HepG2 (cell line): ENCODE measurements at regions not wholly inside any gene's neighbourhood (a gene's known extent, or its start where the extent isn't known, plus 50 kb on each side); places are given as distances from the start of the nearest gene placed in this dataset.

Source experiments
- ATAC-seq: fragments of 200-7000 bp; cut with Tn5 transposase; 3 replicates; pipeline ENCODE4 v1.9.1; 2020; ENCODE audit warnings: mild to moderate bottlenecking, moderate library complexity
- BruUV-seq: library from RNA; stranded (reverse); fragments of 400-500 nt; replicated peaks from 2 replicates; lab custom pipeline; 2021; lab: Mats Ljungman, UMichigan
- CTCF ChIA-PET: fragments of 300-600 bp; formaldehyde crosslinking; extraction: SDS; loops from one replicate; lab custom pipeline; 2021; ENCODE audit warnings: low total read pairs, inconsistent platforms, low intra/inter-chr PET ratio; lab: Yijun Ruan, JAX
- POLR2A ChIA-PET: fragments of 350-600 bp; sonication (Branson Sonifier 250); formaldehyde crosslinking; loops from one replicate; lab custom pipeline; 2020; ENCODE audit warnings: antibody characterized with exemption, inconsistent platforms; lab: Yijun Ruan, JAX
- DNase-seq: peaks from one replicate; pipeline ENCODE4 v3.0.0-alpha.2; 2015; ENCODE audit warnings: low spot score
- FAIRE-seq: peaks from 3 replicates; lab custom pipeline; 2011; peaks lifted over from hg19 to GRCh38; lab: Jason Lieb, UNC
- H2AFZ ChIP-seq: one replicate; pipeline ENCODE4 v1.6.1; 2011; ENCODE audit warnings: low read length, inconsistent platforms
- H3K27ac ChIP-seq: fragments of 300-600 bp; 3 replicates; pipeline ENCODE4 v1.8.0; 2011; ENCODE audit warnings: mixed run types, mild to moderate bottlenecking, mixed read lengths, low read length, inconsistent platforms; ENCODE audit not compliant: insufficient read depth; ENCODE audit errors: extremely low read length
- H3K27me3 ChIP-seq, 2 experiments: fragments of 200-600 bp in 1 of 2; 2 replicates in 1 of 2; 3 replicates in 1 of 2; pipeline versions ENCODE4 v1.6.0 to v1.8.0; 2011; ENCODE audit warnings: low read length in 2 of 2, mild to moderate bottlenecking in 2 of 2, moderate library complexity in 2 of 2, inconsistent platforms in 1 of 2; ENCODE audit not compliant: insufficient read depth in 2 of 2, control insufficient read depth in 1 of 2
- H3K36me3 ChIP-seq, 2 experiments: fragments of 200-600 bp in 1 of 2; replicated peaks in 1 of 2; 2 replicates in 1 of 2; 3 replicates in 1 of 2; pipeline versions ENCODE4 v1.5.1 to v1.8.0; 2011; ENCODE audit warnings: low read length in 2 of 2, inconsistent platforms in 1 of 2; ENCODE audit not compliant: insufficient read depth in 2 of 2, control insufficient read depth in 1 of 2
- H3K4me1 ChIP-seq: 2 replicates; pipeline ENCODE4 v1.5.1; 2012; ENCODE audit warnings: low read length, inconsistent platforms; ENCODE audit not compliant: insufficient read depth
- H3K4me2 ChIP-seq: 2 replicates; pipeline ENCODE4 v1.6.0; 2011; ENCODE audit warnings: low read depth, low read length, inconsistent platforms
- H3K4me3 ChIP-seq, 3 experiments: fragments of 200-600 bp in 1 of 3; sonication (generic), shearing (Covaris generic) in 1 of 3; replicated peaks in 1 of 3; 2 replicates each; pipeline ENCODE4 v1.5.1; 2011 to 2016; ENCODE audit warnings: low read length in 3 of 3, inconsistent platforms in 2 of 3, low read depth in 2 of 3, mild to moderate bottlenecking in 2 of 3, control low read depth in 1 of 3, mixed read lengths in 1 of 3; ENCODE audit not compliant: insufficient read depth in 1 of 3
- H3K79me2 ChIP-seq: one replicate; pipeline ENCODE4 v1.6.1; 2011; ENCODE audit warnings: low read length, inconsistent platforms; ENCODE audit not compliant: insufficient read depth
- H3K9ac ChIP-seq: 2 replicates; pipeline ENCODE4 v1.6.0; 2011; ENCODE audit warnings: mild to moderate bottlenecking, low read depth, low read length, inconsistent platforms; ENCODE audit not compliant: insufficient read depth
- H3K9me3 ChIP-seq: 2 replicates; pipeline ENCODE4 v1.5.1; 2012; ENCODE audit warnings: mild to moderate bottlenecking, low read length
- H4K20me1 ChIP-seq: 2 replicates; pipeline ENCODE4 v1.6.0; 2011; ENCODE audit warnings: inconsistent platforms, mild to moderate bottlenecking, low read length, moderate library complexity; ENCODE audit not compliant: insufficient read depth
- CC2D1A ChIP-seq: sonication (generic); formaldehyde crosslinking; IDR thresholded peaks from 2 replicates; pipeline ENCODE4 v1.8.1; 2023; ENCODE audit warnings: mild to moderate bottlenecking, missing genetic modification reagents
- CCAR2 ChIP-seq: fragments of 200-400 bp; formaldehyde crosslinking; optimal IDR thresholded peaks from 2 replicates; pipeline ENCODE3; 2018; ENCODE audit warnings: low read depth, mild to moderate bottlenecking, low read length, moderate library complexity
- HNRNPUL1 ChIP-seq: fragments of 200-400 bp; formaldehyde crosslinking; IDR thresholded peaks from 2 replicates; pipeline ENCODE4 v1.6.1; 2017; ENCODE audit warnings: low read depth, mild to moderate bottlenecking, low read length, moderate library complexity
- KAT2B ChIP-seq: fragments of 150-350 bp; IDR thresholded peaks from 2 replicates; pipeline ENCODE4 v1.6.1; 2014; ENCODE audit warnings: low read depth, low read length, borderline replicate concordance
- LRRFIP1 ChIP-seq: sonication (generic); formaldehyde crosslinking; conservative IDR thresholded peaks from 2 replicates; pipeline ENCODE4 v1.4.0; 2020; ENCODE audit warnings: missing genetic modification reagents
- MAZ ChIP-seq, 2 experiments: sonication (generic) in 1 of 2; formaldehyde crosslinking in 1 of 2; IDR thresholded peaks; 2 replicates each; pipeline versions ENCODE4 v1.5.0 to v1.6.1; 2012 to 2020; ENCODE audit warnings: low read depth in 2 of 2, mild to moderate bottlenecking in 2 of 2, borderline replicate concordance in 1 of 2, improper control_type of control experiment in 1 of 2, low read length in 1 of 2, missing genetic modification reagents in 1 of 2, moderate library complexity in 1 of 2
- MIER3 ChIP-seq: IDR thresholded peaks from 2 replicates; pipeline ENCODE4 v1.6.1; 2016; ENCODE audit warnings: missing compliant biosample characterization, borderline replicate concordance
- STAT5B ChIP-seq: sonication (generic); formaldehyde crosslinking; IDR thresholded peaks from 2 replicates; pipeline ENCODE4 v1.4.0; 2020; ENCODE audit warnings: missing genetic modification reagents
- TRIM22 ChIP-seq: fragments of 450-650 bp; IDR thresholded peaks from 2 replicates; pipeline ENCODE4 v1.6.1; 2017
- ZBTB20 ChIP-seq: sonication (generic); formaldehyde crosslinking; IDR thresholded peaks from 2 replicates; pipeline ENCODE4 v1.8.1; 2023; ENCODE audit warnings: missing genetic modification reagents, low read depth, mild to moderate bottlenecking, borderline replicate concordance
- ZMAT5 ChIP-seq: sonication (generic); formaldehyde crosslinking; IDR thresholded peaks from 2 replicates; pipeline ENCODE4 v1.5.0; 2020; ENCODE audit warnings: mild to moderate bottlenecking, low read depth, missing genetic modification reagents, borderline replicate concordance
- ZNF282 ChIP-seq: fragments of 450-650 bp; IDR thresholded peaks from 2 replicates; pipeline ENCODE4 v1.6.1; 2018; ENCODE audit not compliant: partially characterized antibody
- ZNF317 ChIP-seq: sonication (generic); formaldehyde crosslinking; IDR thresholded peaks from 2 replicates; pipeline ENCODE4 v1.5.0; 2020; ENCODE audit warnings: mild to moderate bottlenecking, missing genetic modification reagents
- ZNF33A ChIP-seq: sonication (generic); formaldehyde crosslinking; IDR thresholded peaks from 2 replicates; pipeline ENCODE4 v1.5.1; 2020; ENCODE audit warnings: missing genetic modification reagents, mild to moderate bottlenecking, moderate library complexity, borderline replicate concordance
- ZNF33B ChIP-seq: sonication (generic); formaldehyde crosslinking; IDR thresholded peaks from 2 replicates; pipeline ENCODE4 v1.5.1; 2020; ENCODE audit warnings: mild to moderate bottlenecking, missing genetic modification reagents
- ZNF672 ChIP-seq: sonication (generic); formaldehyde crosslinking; IDR thresholded peaks from 2 replicates; pipeline ENCODE4 v1.8.1; 2022; ENCODE audit warnings: missing genetic modification reagents
- ZSCAN12 ChIP-seq: sonication (generic); formaldehyde crosslinking; IDR thresholded peaks from 2 replicates; pipeline ENCODE4 v1.9.0; 2021; ENCODE audit warnings: mild to moderate bottlenecking, missing genetic modification reagents
- in situ Hi-C: cut with HindIII; loops from 2 replicates; pipeline ENCODE4 v1.10.0; 2017; ENCODE audit warnings: low pct_unique_long_range_greater_than_20kb; ENCODE audit not compliant: extremely low pct_ligation_motif_present
- intact Hi-C: fragments of 100-400 bp; cut with micrococcal nuclease; formaldehyde crosslinking; loops from one replicate; pipeline ENCODE4 v1.10.0; 2022; ENCODE audit not compliant: unreplicated experiment
- TF ChIP-seq, protein P1 (sequence below): sonication (generic); formaldehyde crosslinking; IDR thresholded peaks from 2 replicates; pipeline ENCODE4 v1.5.1; 2020; ENCODE audit warnings: missing genetic modification reagents, mild to moderate bottlenecking, borderline replicate concordance
- TF ChIP-seq, protein P2 (sequence below): IDR thresholded peaks from 2 replicates; pipeline ENCODE4 v1.6.1; 2016; ENCODE audit warnings: control low read depth

GRCh38 chr6:71430018-71430417, 141.4 kb downstream of the OGFRL1 start (continued):
- TF ChIP-seq LRRFIP1 (CRISPR knock-in tag) = no peak
- TF ChIP-seq HNRNPUL1 = no peak
- no peak for TF ChIP-seq ZSCAN12 (CRISPR knock-in tag)

DNA sequence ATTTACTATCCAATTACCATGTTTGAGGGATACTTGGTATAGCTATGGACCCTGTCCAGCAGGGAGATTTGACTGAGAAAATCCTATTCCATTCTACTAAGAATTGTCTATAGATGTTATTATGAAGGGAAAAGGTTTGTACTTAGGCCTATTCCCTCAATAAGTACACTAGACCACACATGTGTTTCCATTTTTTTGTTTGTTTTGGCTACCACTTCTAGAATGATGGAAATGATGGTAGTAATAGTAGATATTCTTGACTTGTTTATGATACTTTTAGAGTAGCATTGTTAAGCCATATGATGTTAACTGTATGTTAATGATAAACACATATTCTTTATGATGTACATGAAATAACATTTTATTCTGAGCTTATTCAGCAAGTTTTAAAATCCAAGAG, 144.8 kb downstream of the OGFRL1 start:
- intact Hi-C loops = no loop called here
- Histone ChIP-seq H2AFZ (no peak overlapping the region), H3K27me3 (no peaks in the 10 kb centered on the region), H4K20me1 (no peaks in the 10 kb centered on the region), H3K36me3 (no peaks in the 10 kb centered on the region), H3K9me3 (no peaks in the 10 kb centered on the region), H3K4me2 (no peak overlapping the region), H3K9ac (no peak overlapping the region), H3K4me1 (no peaks in the 10 kb centered on the region), H3K27ac (no peak overlapping the region), H3K79me2 (no peaks in the 10 kb centered on the region), H3K4me3 (no peak overlapping the region)
- ChIA-PET CTCF (no interaction called here), POLR2A (no interaction called here)
- DNase-seq (no peak), FAIRE-seq (no peak), ATAC-seq (no peak)
- no TSS peak for BruUV-seq
- in situ Hi-C loops = no loop called here
- no peak for TF ChIP-seq CCAR2
- no peak for TF ChIP-seq CC2D1A (CRISPR knock-in tag)
- no peak for TF ChIP-seq ZNF317 (CRISPR knock-in tag)
- TF ChIP-seq ZNF33A (CRISPR knock-in tag) = no peak
- no peak for TF ChIP-seq ZMAT5 (CRISPR knock-in tag)
- no peak for TF ChIP-seq KAT2B
- no peak for TF ChIP-seq MIER3 (CRISPR knock-in tag)
- TF ChIP-seq ZBTB20 (CRISPR knock-in tag) = no peak
- no peak for TF ChIP-seq MAZ (IDR thresholded peaks at IDR 0.05; ENCODE audit: borderline replicate concordance, low read depth, low read length)
- TF ChIP-seq MAZ (CRISPR knock-in tag; IDR thresholded peaks at IDR 0.05; ENCODE audit: low read depth) = no peak
- TF ChIP-seq ZNF33B (CRISPR knock-in tag) = no peak
- TF ChIP-seq, protein P1, sequence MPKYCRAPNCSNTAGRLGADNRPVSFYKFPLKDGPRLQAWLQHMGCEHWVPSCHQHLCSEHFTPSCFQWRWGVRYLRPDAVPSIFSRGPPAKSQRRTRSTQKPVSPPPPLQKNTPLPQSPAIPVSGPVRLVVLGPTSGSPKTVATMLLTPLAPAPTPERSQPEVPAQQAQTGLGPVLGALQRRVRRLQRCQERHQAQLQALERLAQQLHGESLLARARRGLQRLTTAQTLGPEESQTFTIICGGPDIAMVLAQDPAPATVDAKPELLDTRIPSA = no peak
- no peak for TF ChIP-seq ZNF282
- TF ChIP-seq STAT5B = no peak
- TF ChIP-seq ZNF672 (CRISPR knock-in tag) = no peak
- TF ChIP-seq, protein P2, sequence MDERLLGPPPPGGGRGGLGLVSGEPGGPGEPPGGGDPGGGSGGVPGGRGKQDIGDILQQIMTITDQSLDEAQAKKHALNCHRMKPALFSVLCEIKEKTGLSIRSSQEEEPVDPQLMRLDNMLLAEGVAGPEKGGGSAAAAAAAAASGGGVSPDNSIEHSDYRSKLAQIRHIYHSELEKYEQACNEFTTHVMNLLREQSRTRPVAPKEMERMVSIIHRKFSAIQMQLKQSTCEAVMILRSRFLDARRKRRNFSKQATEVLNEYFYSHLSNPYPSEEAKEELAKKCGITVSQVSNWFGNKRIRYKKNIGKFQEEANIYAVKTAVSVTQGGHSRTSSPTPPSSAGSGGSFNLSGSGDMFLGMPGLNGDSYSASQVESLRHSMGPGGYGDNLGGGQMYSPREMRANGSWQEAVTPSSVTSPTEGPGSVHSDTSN (CRISPR knock-in tag) = no peak
- no peak for TF ChIP-seq TRIM22
